C4-2B (cell line): ENCODE measurements at regions not wholly inside any gene's neighbourhood (a gene's known extent, or its start where the extent isn't known, plus 50 kb on each side); places are given as distances from the start of the nearest gene placed in this dataset.
"Not testable (repeated sequence)": the region's sequence is repeated elsewhere in the genome, so short reads cannot be mapped to it uniquely, and the experiment has no call there.

Experiments used
- ZFX ChIP-seq: fragments of 450-650 bp; IDR thresholded peaks from 2 replicates; pipeline ENCODE4 v1.6.1; 2017
- TF ChIP-seq, protein P1 (sequence below): fragments of 450-650 bp; conservative IDR thresholded peaks from 2 replicates; pipeline ENCODE4 v1.5.1; 2017; ENCODE audit warnings: mild to moderate bottlenecking

DNA sequence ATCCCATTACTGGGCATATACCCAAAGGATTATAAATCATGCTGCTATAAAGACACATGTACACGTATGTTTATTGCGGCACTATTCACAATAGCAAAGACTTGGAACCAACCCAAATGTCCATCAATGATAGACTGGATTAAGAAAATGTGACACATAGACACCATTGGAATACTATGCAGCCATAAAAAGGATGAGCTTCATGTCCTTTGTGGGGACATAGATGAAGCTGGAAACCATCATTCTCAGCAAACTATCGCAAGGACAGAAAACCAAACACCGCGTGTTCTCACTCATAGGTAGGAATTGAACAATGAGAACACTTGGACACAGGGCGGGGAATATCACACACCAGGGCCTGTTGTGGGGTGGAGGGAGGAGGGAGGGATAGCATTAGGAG lies 105.3 kb downstream of the NOC3L start:
- TF ChIP-seq, protein P1, sequence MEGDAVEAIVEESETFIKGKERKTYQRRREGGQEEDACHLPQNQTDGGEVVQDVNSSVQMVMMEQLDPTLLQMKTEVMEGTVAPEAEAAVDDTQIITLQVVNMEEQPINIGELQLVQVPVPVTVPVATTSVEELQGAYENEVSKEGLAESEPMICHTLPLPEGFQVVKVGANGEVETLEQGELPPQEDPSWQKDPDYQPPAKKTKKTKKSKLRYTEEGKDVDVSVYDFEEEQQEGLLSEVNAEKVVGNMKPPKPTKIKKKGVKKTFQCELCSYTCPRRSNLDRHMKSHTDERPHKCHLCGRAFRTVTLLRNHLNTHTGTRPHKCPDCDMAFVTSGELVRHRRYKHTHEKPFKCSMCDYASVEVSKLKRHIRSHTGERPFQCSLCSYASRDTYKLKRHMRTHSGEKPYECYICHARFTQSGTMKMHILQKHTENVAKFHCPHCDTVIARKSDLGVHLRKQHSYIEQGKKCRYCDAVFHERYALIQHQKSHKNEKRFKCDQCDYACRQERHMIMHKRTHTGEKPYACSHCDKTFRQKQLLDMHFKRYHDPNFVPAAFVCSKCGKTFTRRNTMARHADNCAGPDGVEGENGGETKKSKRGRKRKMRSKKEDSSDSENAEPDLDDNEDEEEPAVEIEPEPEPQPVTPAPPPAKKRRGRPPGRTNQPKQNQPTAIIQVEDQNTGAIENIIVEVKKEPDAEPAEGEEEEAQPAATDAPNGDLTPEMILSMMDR = not testable (repeated sequence)
- TF ChIP-seq ZFX = not testable (repeated sequence)
